ENCODE measurements at regions not wholly inside any gene's neighbourhood (a gene's known extent, or its start where the extent isn't known, plus 50 kb on each side); places are given as distances from the start of the nearest gene placed in this dataset.
"Not testable (repeated sequence)": the region's sequence is repeated elsewhere in the genome, so short reads cannot be mapped to it uniquely, and the experiment has no call there.

DNA sequence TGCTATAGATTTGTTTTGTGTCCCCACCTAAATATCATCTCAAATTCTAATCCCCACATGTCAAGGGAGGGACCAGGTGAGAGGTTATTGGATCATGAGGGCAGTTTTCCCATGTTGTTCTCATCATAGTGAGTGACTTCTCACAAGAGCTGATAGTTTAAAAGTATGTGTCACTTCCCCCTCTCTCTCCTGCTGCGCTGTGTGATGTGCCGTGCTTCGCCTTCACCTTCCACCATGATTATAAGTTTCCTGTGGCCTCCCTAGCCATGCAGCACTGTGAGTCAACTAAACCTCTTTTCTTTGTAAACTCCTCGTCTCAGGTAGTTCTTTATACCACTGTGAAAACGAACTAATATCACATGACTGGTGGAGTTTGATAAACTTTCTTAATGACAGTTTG is 814.8 kb downstream of the TMEM121 start:
- TF ChIP-seq POLR2AphosphoS5, POLR2A (IDR thresholded peaks at IDR 0.05): not testable (repeated sequence)
- TF ChIP-seq, protein P1, sequence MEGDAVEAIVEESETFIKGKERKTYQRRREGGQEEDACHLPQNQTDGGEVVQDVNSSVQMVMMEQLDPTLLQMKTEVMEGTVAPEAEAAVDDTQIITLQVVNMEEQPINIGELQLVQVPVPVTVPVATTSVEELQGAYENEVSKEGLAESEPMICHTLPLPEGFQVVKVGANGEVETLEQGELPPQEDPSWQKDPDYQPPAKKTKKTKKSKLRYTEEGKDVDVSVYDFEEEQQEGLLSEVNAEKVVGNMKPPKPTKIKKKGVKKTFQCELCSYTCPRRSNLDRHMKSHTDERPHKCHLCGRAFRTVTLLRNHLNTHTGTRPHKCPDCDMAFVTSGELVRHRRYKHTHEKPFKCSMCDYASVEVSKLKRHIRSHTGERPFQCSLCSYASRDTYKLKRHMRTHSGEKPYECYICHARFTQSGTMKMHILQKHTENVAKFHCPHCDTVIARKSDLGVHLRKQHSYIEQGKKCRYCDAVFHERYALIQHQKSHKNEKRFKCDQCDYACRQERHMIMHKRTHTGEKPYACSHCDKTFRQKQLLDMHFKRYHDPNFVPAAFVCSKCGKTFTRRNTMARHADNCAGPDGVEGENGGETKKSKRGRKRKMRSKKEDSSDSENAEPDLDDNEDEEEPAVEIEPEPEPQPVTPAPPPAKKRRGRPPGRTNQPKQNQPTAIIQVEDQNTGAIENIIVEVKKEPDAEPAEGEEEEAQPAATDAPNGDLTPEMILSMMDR (IDR thresholded peaks at IDR 0.05): not testable (repeated sequence)

Measured in stomach (tissue), 4 donors.